H54 (cell line): ENCODE measurements at regions not wholly inside any gene's neighbourhood (a gene's known extent, or its start where the extent isn't known, plus 50 kb on each side); places are given as distances from the start of the nearest gene placed in this dataset.
"Not testable (repeated sequence)": the region's sequence is repeated elsewhere in the genome, so short reads cannot be mapped to it uniquely, and the experiment has no call there.

Experiments
- DNase-seq: peaks from one replicate; pipeline ENCODE4 v3.0.0; 2011; ENCODE audit warnings: low spot score, mixed read lengths; ENCODE audit not compliant: insufficient read length
- FAIRE-seq: peaks from 3 replicates; lab custom pipeline; 2011; peaks lifted over from hg19 to GRCh38; lab: Jason Lieb, UNC
- POLR2A ChIP-seq: IDR thresholded peaks from 2 replicates; pipeline ENCODE4 v1.6.1; 2011; ENCODE audit warnings: low read depth, mild to moderate bottlenecking, low read length

DNA sequence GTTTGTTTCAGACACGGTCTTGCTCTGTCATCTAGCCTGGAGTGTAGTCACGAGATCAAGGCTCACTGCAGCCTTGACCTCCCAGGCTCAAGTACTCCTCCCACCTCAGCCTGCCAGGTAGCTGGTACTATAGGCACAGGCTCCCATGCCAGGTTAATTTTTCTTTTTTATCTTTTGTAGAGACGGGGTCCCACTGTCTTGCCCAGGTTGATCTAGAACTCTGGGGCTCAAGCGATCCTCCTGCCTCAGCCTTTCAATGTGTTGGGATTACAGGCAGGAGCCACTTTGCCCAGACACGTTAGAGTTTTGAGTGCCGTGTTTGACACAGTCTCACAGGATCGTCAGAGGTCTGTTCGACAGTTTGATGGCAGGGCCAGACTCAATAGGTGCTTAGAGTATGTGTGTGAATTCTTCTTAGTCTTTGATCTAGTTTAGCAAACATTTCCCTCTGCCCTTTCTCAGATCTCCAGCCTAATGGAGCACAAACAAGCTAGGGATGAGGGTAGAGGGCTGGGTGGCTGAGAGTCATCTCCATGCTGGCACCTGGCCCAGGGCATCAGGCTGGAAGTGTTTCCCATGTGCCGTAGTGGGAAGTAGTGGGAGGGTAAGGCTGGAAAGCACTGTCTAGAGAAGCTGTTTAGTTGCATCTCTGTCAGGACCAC is 66.1 kb upstream of the DLG1 start:
- DNase-seq (no peak), FAIRE-seq (no peak)
- no peak for TF ChIP-seq POLR2A

DNA sequence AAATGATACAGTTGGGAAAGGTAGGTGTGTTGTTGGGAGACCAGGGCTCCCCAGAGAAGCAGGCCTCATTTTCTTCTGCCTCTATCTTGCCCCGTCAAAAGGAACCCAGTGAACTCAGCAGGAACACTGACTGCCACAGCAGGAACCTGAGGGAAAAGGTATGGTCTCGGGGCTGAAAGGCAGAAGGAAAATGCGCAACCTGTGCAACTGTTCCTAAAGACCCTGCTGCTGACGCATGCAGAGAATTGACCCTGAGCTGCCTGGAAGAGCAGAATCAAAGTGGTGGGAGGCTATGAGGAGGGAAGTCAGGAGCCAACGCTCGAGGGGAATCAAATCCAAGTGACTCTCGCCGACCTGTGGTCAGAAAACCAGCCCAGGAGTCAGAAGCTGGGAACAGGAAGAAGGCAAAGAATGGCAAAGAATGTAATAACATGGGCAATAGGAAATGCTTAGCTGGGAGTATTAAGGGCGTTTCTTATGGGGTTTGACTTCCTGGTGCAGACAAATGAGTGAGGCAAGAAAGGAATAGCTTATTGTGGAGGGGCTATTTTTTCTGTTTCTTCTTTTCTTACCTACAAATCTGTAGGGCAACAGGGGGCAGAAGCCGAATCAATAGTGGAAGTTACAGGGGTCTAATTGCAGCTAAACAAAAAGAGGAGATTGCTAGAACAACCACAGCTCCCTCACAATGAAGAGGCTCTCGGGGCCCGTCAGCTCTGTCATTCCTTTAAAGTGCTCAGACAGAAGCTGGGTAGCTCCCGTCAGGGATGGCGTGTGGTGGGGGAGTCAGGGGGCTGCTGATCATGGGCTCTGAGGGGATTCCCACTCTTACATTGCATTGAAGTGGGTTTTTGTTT is 65.4 kb upstream of the DLG1 start:
- DNase-seq = no peak
- TF ChIP-seq POLR2A = no peak
- no peak for FAIRE-seq

DNA sequence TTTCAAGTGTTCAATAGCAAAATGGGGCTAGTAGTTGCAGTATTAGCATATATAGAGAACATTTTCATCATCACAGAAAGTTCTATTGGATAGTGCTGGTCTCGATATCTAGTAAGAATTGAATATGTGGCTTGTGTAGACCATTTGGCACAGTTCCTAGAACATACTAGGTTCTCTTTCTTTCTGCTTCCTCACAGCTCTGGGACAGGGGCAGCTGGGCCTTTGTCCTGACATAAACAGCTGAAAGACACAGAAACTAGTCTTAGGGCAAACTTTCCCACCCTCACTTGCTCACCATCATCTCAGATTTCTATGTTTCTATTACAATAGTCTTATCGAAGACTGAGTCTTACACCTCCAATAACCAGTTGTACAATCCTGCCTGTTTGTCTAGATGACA is 63.7 kb upstream of the DLG1 start:
- TF ChIP-seq POLR2A = no peak
- no peak for FAIRE-seq
- DNase-seq = no peak

DNA sequence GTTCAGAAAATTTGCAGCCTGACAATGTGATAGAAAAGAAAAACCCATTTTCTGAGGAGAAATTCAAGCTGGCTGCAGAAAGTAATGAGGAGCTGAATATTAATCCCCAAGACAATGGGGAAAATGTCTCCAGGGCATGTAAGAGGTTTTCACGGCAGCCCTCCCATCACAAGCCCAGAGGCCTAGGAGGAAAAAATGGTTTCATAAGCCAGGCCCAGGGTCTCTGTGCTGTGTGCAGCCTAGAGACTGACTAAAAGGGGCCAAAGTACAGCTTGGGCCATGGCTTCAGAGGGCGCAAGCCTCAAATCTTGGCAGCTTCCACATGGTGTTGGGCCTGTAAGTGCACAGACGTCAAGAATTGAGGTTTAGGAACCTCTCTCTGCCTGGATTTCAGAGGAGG is 61.7 kb upstream of the DLG1 start:
- not testable (repeated sequence) for DNase-seq, FAIRE-seq

DNA sequence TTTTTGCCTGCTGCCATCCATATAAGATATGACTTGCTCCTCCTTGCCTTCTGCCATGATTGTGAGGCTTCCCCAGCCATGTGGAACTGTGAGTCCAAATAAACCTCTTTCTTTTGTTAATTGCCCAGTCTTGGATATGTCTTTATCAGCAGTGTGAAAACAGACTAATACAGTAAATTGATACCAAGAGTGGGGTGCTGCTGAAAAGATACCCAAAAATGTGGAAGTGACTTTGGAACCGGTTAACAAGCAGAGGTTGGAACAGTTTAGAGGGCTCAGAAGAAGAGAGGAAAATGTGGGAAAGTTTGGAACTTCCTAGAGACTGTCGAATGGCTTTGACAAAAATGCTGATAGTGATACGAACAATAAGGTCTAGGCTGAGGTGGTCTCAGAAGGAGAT is 61.1 kb upstream of the DLG1 start:
- not testable (repeated sequence) for FAIRE-seq, DNase-seq

DNA sequence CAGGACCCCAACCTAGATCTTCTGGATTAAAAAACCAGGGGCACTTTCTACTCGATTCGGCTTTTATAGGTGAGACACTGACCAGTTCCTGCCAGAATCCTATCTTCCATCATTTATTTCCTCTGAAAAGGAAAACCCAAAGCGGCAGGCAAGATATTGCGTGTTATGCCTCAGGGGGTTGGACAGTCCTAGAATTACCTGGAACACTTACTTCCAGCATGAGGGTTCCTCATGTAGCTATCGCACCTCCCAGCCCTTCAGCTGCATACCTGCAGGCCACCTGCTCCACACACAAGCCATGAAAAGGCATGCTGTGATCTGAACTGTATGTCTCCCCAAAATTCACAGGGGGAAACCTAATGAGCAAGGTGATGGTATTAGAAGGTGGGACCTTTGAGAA is 58.3 kb upstream of the DLG1 start:
- no peak for FAIRE-seq
- no peak for DNase-seq

DNA sequence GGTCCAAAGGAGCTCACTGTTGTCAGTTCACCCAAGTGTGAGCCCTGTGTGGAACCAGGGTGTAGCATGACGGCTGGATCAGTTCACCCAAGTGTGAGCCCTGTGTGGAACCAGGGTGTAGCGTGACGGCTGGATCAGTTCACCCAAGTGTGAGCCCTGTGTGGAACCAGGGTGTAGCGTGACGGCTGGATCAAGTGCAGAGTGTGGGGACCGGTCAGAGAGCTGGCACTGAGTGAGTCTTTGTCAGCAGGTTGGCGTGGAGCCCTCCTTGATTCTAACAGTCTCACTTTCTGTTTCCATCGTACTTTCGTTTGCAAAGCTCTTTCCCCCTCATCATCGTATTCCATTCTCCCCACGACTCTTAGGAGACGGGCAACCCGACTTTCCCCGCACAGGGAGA is 57.9 kb upstream of the DLG1 start:
- TF ChIP-seq POLR2A = no peak

More for the DNA sequence above, 58.3 kb upstream of the DLG1 start:
- TF ChIP-seq POLR2A = no peak

DNA sequence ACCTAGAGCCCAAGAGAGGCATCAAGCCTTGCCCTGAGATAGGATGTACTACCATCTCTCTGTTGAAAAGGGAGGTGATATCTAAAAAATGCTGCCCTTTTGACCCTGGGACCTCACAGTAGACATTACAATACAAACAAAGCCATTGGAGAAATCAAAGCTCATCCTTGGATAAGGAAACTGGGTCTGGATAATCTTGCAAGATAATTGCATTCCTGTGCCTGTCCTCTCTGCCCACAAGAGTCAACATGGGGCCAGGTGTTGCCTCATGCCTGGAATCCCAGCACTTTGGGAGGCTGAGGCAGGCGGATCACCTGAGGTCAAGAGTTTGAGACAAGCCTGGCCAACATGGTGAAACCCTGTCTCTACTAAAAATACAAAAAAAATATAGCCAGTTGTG is 57.3 kb upstream of the DLG1 start:
- no peak for FAIRE-seq
- DNase-seq = no peak

More for the DNA sequence above, 57.9 kb upstream of the DLG1 start:
- FAIRE-seq = no peak
- DNase-seq = no peak

DNA sequence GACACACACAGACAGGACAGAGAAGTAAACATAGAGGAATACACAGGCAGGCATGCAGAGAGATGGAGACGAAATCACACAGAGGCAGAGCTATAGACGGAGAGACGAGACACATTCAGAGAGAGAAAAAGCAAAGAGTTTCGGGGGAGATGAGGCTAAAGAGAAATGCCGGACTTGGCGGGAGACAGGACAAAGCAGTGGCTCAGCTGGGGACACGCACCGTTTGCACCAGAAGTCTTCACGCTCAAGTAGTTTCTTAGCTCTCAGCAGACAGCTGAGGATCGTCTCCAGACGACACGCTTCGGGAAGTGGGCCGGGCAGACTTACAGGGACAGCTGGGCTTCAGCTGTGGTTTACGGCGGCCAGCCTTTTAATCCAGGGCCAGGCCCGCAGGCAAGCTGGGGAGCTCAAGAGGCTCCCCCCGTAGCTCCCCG is 56.2 kb upstream of the DLG1 start:
- no peak for TF ChIP-seq POLR2A
- FAIRE-seq (no peak), DNase-seq (no peak)

More for the DNA sequence above, 57.3 kb upstream of the DLG1 start:
- no peak for TF ChIP-seq POLR2A

DNA sequence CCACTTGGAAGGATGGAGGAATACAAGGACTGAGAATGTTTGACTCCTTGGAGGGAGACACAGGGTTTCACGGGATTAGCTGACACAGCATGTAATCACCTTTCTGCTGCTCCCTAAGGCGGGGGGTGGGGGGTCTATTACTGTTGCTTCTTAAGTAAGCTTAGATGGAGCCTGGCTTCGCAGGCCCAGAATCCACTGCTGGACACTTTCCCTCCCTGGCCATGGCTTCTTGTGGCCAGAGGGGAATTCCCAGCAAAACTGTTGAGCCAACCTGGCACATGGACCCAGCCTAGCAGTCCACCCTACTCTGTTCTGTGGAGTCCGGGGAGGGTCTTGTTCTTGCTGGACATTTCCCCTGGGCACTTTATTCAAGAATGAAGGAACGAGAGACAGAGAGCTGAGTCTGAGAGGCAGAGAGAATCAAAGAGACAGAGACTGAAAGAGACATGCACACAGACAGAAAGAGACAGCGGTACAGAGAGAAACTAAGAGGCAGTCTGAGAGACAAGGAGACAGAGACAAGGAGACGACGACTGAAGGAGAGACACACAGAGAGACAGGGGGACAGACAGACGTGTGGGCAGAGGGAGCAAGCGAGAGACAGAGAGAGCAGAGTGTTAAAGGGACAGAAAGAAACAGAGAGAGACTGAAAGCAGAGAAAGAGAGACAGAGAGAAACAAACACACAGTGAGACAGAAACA is 55.6 kb upstream of the DLG1 start:
- no peak for TF ChIP-seq POLR2A
- no peak for FAIRE-seq

DNA sequence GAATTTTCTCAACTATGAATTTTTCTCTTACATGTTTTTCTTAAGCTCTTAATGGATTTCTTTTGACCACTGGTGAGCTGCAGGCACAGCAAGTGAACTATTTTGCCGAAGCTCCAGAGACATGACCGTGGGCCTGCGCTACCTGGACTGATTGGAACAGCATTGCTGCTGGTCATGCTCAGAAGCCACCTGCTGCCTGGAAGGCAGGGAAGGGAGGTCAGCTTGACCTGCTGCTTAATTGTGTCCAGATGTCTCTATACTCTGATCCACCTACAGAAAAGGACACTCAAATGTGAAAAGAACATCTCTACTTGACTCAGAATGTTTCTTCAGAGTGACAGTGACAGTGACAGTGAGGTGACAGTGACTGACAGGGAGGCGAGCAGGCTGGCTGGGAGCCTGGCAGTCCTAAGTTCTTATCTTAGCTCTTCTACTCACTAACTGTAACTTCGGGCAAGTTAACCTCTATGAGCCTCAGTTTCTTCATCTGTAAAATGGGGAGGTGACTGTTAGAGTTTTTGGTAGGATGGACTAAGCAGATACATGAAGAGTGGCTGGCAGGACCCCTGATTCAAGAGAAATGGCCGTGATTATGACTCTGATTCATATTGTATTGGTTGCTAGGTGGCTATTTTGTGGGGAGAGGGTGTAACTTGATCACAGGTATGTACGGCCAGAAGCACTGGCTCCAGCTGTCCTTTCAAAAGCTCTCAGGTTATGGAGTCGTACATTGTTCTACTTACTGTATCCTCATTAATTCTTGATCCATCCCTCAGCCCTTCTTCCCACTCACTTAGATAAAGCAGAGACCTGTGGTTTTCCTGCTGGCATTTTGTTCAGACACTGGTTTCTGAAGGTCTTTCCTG is 54.8 kb upstream of the DLG1 start:
- DNase-seq (no peak), FAIRE-seq (no peak)
- TF ChIP-seq POLR2A = no peak

More for the DNA sequence above, 55.6 kb upstream of the DLG1 start:
- DNase-seq = no peak

DNA sequence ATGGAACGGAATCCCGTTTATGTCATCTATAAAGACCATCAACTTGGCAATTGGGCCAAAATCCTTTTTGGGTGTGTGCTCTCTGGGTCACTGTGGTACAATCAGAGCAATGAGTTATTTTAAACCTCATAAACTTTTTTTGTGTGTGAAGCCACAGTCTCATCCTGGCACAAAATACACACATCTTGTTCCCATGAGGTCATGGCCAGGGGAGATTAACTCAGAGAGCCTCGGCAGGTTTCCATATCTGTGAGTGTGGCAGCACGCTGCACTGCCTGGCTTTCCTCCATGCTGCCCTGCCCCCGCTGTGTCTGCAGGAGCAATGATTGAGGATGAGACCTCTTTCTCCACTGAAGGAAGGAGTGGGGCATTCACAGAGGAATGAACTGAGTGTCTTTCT is 54.0 kb upstream of the DLG1 start:
- no peak for TF ChIP-seq POLR2A
- DNase-seq (no peak), FAIRE-seq (no peak)

DNA sequence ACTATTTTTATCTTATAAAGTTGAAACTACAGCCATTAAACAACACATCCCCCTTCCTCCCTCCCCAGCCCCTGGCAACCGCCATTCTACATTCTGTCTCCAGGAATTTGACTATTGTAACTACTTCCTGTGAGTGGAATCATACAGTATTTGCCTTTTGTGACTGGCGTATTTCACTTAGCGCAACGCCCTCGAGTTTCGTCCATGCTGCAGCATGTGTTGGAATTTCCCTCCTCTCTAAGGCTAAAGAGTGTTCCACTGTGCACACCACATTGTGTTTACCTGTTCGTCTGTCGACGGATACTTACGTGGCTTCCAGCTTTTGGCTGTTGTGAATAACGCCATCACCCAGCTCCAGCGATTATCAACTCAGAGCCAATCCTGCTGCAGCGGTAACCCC is 52.0 kb upstream of the DLG1 start:
- TF ChIP-seq POLR2A = no peak
- FAIRE-seq = no peak
- no peak for DNase-seq
